ENCODE measurements at regions not wholly inside any gene's neighbourhood (a gene's known extent, or its start where the extent isn't known, plus 50 kb on each side); places are given as distances from the start of the nearest gene placed in this dataset.

DNA sequence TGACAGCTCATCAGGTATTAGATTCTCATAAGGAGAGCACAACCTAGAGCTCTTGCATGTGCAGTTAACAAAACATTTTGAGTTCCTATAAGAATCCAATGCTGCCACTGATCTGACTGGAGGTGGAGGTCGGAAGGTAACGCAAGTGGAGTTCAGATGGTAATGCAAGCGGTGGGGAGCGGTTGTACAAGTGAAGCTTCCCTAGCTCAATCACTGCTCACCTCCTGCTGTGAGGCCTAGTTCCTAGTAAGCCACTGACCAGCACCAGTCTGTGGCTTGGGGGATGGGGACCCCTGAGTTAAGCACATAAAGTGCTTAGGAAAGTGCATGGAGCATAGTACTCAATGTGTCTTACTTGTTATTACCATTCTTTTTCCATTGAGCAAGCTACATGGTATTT lies 983.2 kb upstream of the IGFBP7 start:
- TF ChIP-seq, protein P1, sequence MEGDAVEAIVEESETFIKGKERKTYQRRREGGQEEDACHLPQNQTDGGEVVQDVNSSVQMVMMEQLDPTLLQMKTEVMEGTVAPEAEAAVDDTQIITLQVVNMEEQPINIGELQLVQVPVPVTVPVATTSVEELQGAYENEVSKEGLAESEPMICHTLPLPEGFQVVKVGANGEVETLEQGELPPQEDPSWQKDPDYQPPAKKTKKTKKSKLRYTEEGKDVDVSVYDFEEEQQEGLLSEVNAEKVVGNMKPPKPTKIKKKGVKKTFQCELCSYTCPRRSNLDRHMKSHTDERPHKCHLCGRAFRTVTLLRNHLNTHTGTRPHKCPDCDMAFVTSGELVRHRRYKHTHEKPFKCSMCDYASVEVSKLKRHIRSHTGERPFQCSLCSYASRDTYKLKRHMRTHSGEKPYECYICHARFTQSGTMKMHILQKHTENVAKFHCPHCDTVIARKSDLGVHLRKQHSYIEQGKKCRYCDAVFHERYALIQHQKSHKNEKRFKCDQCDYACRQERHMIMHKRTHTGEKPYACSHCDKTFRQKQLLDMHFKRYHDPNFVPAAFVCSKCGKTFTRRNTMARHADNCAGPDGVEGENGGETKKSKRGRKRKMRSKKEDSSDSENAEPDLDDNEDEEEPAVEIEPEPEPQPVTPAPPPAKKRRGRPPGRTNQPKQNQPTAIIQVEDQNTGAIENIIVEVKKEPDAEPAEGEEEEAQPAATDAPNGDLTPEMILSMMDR (IDR thresholded peaks at IDR 0.05): no peak
- no peak for TF ChIP-seq EP300 (IDR thresholded peaks at IDR 0.05)
